ENCODE measurements at regions not wholly inside any gene's neighbourhood (a gene's known extent, or its start where the extent isn't known, plus 50 kb on each side); places are given as distances from the start of the nearest gene placed in this dataset.

GRCh38 chr9:88681434-88681833 lies 146.5 kb downstream of the NXNL2 start:
- Histone ChIP-seq H3K4me3 (no peak overlapping the region), H3K9me3 (no peaks in the 10 kb centered on the region), H3K27me3 (no peaks in the 10 kb centered on the region), H3K4me1 (no peaks in the 10 kb centered on the region), H3K27ac (no peak overlapping the region), H3K36me3 (no peaks in the 10 kb centered on the region)
- DNase-seq (ENCODE audit: low spot score), result no peak
- no peak for TF ChIP-seq CTCF (IDR thresholded peaks at IDR 0.05)

- no peak overlapping the region for H3K27ac ChIP-seq
- H3K9me3 ChIP-seq, result no peaks in the 10 kb centered on the region
- H3K4me3 ChIP-seq, result no peak overlapping the region
- H3K27me3 ChIP-seq, result no peaks in the 10 kb centered on the region
- no peaks in the 10 kb centered on the region for H3K36me3 ChIP-seq
- DNase-seq (ENCODE audit: low spot score), result no peak
- TF ChIP-seq CTCF (IDR thresholded peaks at IDR 0.05), result no peak
- H3K4me1 ChIP-seq, result no peaks in the 10 kb centered on the region
Measured at GRCh38 chr9:88682431-88682831, 147.5 kb downstream of the NXNL2 start.

GRCh38 chr9:88684046-88684445 lies 149.1 kb downstream of the NXNL2 start:
- no peaks in the 10 kb centered on the region for H3K36me3 ChIP-seq
- H3K9me3 ChIP-seq, result no peaks in the 10 kb centered on the region
- H3K27ac ChIP-seq, result no peak overlapping the region
- no peak for DNase-seq (ENCODE audit: low spot score)
- no peak for TF ChIP-seq CTCF (IDR thresholded peaks at IDR 0.05)
- H3K4me3 ChIP-seq, result no peak overlapping the region
- no peaks in the 10 kb centered on the region for H3K4me1 ChIP-seq
- H3K27me3 ChIP-seq, result no peaks in the 10 kb centered on the region

- Histone ChIP-seq H3K9me3 (no peaks in the 10 kb centered on the region), H3K27ac (no peak overlapping the region), H3K36me3 (no peaks in the 10 kb centered on the region), H3K4me3 (no peak overlapping the region), H3K4me1 (no peaks in the 10 kb centered on the region), H3K27me3 (no peaks in the 10 kb centered on the region)
- TF ChIP-seq CTCF (IDR thresholded peaks at IDR 0.05), result no peak
- DNase-seq (ENCODE audit: low spot score), result no peak
Measured at GRCh38 chr9:88684845-88685244, 149.9 kb downstream of the NXNL2 start.

GRCh38 chr9:88685966-88686365 lies 151.0 kb downstream of the NXNL2 start:
- no peaks in the 10 kb centered on the region for H3K27me3 ChIP-seq
- no peak for DNase-seq (ENCODE audit: low spot score)
- H3K27ac ChIP-seq, result no peak overlapping the region
- no peak overlapping the region for H3K4me3 ChIP-seq
- H3K9me3 ChIP-seq, result no peaks in the 10 kb centered on the region
- H3K36me3 ChIP-seq, result no peaks in the 10 kb centered on the region
- no peaks in the 10 kb centered on the region for H3K4me1 ChIP-seq
- no peak for TF ChIP-seq CTCF (IDR thresholded peaks at IDR 0.05)

- no peak overlapping the region for H3K27ac ChIP-seq
- no peak for DNase-seq (ENCODE audit: low spot score)
- TF ChIP-seq CTCF (IDR thresholded peaks at IDR 0.05), result no peak
Measured at GRCh38 chr9:88689509-88690298, 154.7 kb downstream of the NXNL2 start.

More at GRCh38 chr9:88689509-88690298, 154.7 kb downstream of the NXNL2 start:
- peaks cover 0 to 10% of the 10 kb centered on the region in 2 donors for H3K9me3 ChIP-seq
- H3K27me3 ChIP-seq, result no peaks in the 10 kb centered on the region
- H3K36me3 ChIP-seq, result no peaks in the 10 kb centered on the region
- H3K4me1 ChIP-seq, result no peaks in the 10 kb centered on the region
- no peak overlapping the region for H3K4me3 ChIP-seq
